22Rv1 (cell line): ENCODE measurements at regions not wholly inside any gene's neighbourhood (a gene's known extent, or its start where the extent isn't known, plus 50 kb on each side); places are given as distances from the start of the nearest gene placed in this dataset.
"Not testable (repeated sequence)": the region's sequence is repeated elsewhere in the genome, so short reads cannot be mapped to it uniquely, and the experiment has no call there.

Experiments
- CTCF ChIP-seq: fragments of 450-650 bp; IDR thresholded peaks from 2 replicates; pipeline ENCODE4 v1.5.1; 2017; ENCODE audit warnings: mild to moderate bottlenecking
- ZFX ChIP-seq: fragments of 450-650 bp; IDR thresholded peaks from 2 replicates; pipeline ENCODE4 v1.6.1; 2017; ENCODE audit warnings: antibody characterized with exemption, borderline replicate concordance

- TF ChIP-seq CTCF, ZFX: not testable (repeated sequence)
Measured at GRCh38 chr6:155858906-155859305, 403.3 kb upstream of the NOX3 start.
